ENCODE measurements at regions not wholly inside any gene's neighbourhood (a gene's known extent, or its start where the extent isn't known, plus 50 kb on each side); places are given as distances from the start of the nearest gene placed in this dataset.

GRCh38 chr15:88324741-88325065, 68.2 kb upstream of the NTRK3 start:
- no peaks in the 10 kb centered on the region for H3K36me3 Mint-ChIP-seq (ENCODE audit: low read depth)
- H3K27me3 Mint-ChIP-seq (ENCODE audit: low read depth): peaks cover 18% of the 10 kb centered on the region
- H3K4me1 Mint-ChIP-seq: no peaks in the 10 kb centered on the region
- peaks cover 3% of the 10 kb centered on the region for H3K9me3 Mint-ChIP-seq
- TF ChIP-seq CTCF (conservative IDR thresholded peaks at IDR 0.05): no peak
- H3K4me3 Mint-ChIP-seq: no peak overlapping the region
- DNase-seq (ENCODE audit: low read depth, low spot score): no peak
- no peak overlapping the region for H3K27ac Mint-ChIP-seq (ENCODE audit: unreplicated experiment)

GRCh38 chr15:88323976-88324740, 67.6 kb upstream of the NTRK3 start:
- Mint-ChIP-seq H3K36me3 (ENCODE audit: low read depth) (no peaks in the 10 kb centered on the region), H3K4me1 (no peaks in the 10 kb centered on the region), H3K9me3 (peaks cover 3% of the 10 kb centered on the region), H3K27ac (ENCODE audit: unreplicated experiment) (no peak overlapping the region), H3K27me3 (ENCODE audit: low read depth) (peaks cover 18% of the 10 kb centered on the region), H3K4me3 (no peak overlapping the region)
- no peak for TF ChIP-seq CTCF (conservative IDR thresholded peaks at IDR 0.05)
- no peak for DNase-seq (ENCODE audit: low read depth, low spot score)

GRCh38 chr15:88323468-88323867, 66.9 kb upstream of the NTRK3 start:
- TF ChIP-seq CTCF (conservative IDR thresholded peaks at IDR 0.05): no peak
- Mint-ChIP-seq H3K9me3 (peaks cover 3% of the 10 kb centered on the region), H3K27me3 (ENCODE audit: low read depth) (peaks cover 18% of the 10 kb centered on the region), H3K36me3 (ENCODE audit: low read depth) (no peaks in the 10 kb centered on the region), H3K4me1 (no peaks in the 10 kb centered on the region), H3K27ac (ENCODE audit: unreplicated experiment) (no peak overlapping the region), H3K4me3 (no peak overlapping the region)
- no peak for DNase-seq (ENCODE audit: low read depth, low spot score)

- Mint-ChIP-seq H3K4me1 (no peaks in the 10 kb centered on the region), H3K9me3 (peaks cover 3% of the 10 kb centered on the region), H3K4me3 (no peak overlapping the region), H3K36me3 (ENCODE audit: low read depth) (no peaks in the 10 kb centered on the region), H3K27me3 (ENCODE audit: low read depth) (peaks cover 19% of the 10 kb centered on the region), H3K27ac (ENCODE audit: unreplicated experiment) (no peak overlapping the region)
- TF ChIP-seq CTCF (conservative IDR thresholded peaks at IDR 0.05): no peak
- no peak for DNase-seq (ENCODE audit: low read depth, low spot score)
Observed at GRCh38 chr15:88322461-88322860, 65.9 kb upstream of the NTRK3 start.

- Mint-ChIP-seq H3K4me3 (no peak overlapping the region), H3K4me1 (no peaks in the 10 kb centered on the region), H3K27me3 (ENCODE audit: low read depth) (peaks cover 22% of the 10 kb centered on the region), H3K27ac (ENCODE audit: unreplicated experiment) (no peak overlapping the region), H3K9me3 (peaks cover 3% of the 10 kb centered on the region), H3K36me3 (ENCODE audit: low read depth) (no peaks in the 10 kb centered on the region)
- no peak for DNase-seq (ENCODE audit: low read depth, low spot score)
- no peak for TF ChIP-seq CTCF (conservative IDR thresholded peaks at IDR 0.05)
Observed at GRCh38 chr15:88321271-88321670, 64.7 kb upstream of the NTRK3 start.

Measured in neural crest cell (in vitro differentiated cells).